ENCODE measurements at regions not wholly inside any gene's neighbourhood (a gene's known extent, or its start where the extent isn't known, plus 50 kb on each side); places are given as distances from the start of the nearest gene placed in this dataset.

- no peak for DNase-seq (ENCODE audit: low read depth)
Measured at GRCh38 chr10:69684020-69684980, 54.3 kb downstream of the FAM241B start.

GRCh38 chr10:69684981-69685353, 54.9 kb downstream of the FAM241B start:
- DNase-seq (ENCODE audit: low read depth): no peak

GRCh38 chr10:69685426-69685801, 55.4 kb downstream of the FAM241B start:
- DNase-seq (ENCODE audit: low read depth): no peak

- no peak for DNase-seq (ENCODE audit: low read depth)
Measured at GRCh38 chr10:69685802-69686585, 55.9 kb downstream of the FAM241B start.

GRCh38 chr10:69686866-69687265, 56.8 kb downstream of the FAM241B start:
- no peak for DNase-seq (ENCODE audit: low read depth)

- no peak for DNase-seq (ENCODE audit: low read depth)
Measured at GRCh38 chr10:69687426-69687825, 57.4 kb downstream of the FAM241B start.

GRCh38 chr10:69692267-69692666, 62.2 kb downstream of the FAM241B start:
- DNase-seq (ENCODE audit: low read depth): no peak

GRCh38 chr10:69692891-69693290, 62.8 kb downstream of the FAM241B start:
- DNase-seq (ENCODE audit: low read depth): no peak

- DNase-seq (ENCODE audit: low read depth): no peak
Measured at GRCh38 chr10:69693886-69694285, 63.8 kb downstream of the FAM241B start.

- DNase-seq (ENCODE audit: low read depth): peak; percentile 6
Measured at GRCh38 chr10:69696073-69696731, 66.2 kb downstream of the FAM241B start.

GRCh38 chr10:69697006-69697405, 67.0 kb downstream of the FAM241B start:
- no peak for DNase-seq (ENCODE audit: low read depth)

- no peak for DNase-seq (ENCODE audit: low read depth)
Measured at GRCh38 chr10:69703256-69703655, 73.2 kb downstream of the FAM241B start.

GRCh38 chr10:69703766-69704630, 74.0 kb downstream of the FAM241B start:
- no peak for DNase-seq (ENCODE audit: low read depth)

GRCh38 chr10:69709366-69709941, 79.4 kb downstream of the FAM241B start:
- no peak for DNase-seq (ENCODE audit: low read depth)

GRCh38 chr10:69710008-69710888, 80.2 kb downstream of the FAM241B start:
- DNase-seq (ENCODE audit: low read depth): no peak

GRCh38 chr10:69712342-69712741, 82.3 kb downstream of the FAM241B start:
- no peak for DNase-seq (ENCODE audit: low read depth)

GRCh38 chr10:69714572-69714971, 84.5 kb downstream of the FAM241B start:
- no peak for DNase-seq (ENCODE audit: low read depth)

GRCh38 chr10:69715156-69715898, 85.3 kb downstream of the FAM241B start:
- no peak for DNase-seq (ENCODE audit: low read depth)

- no peak for DNase-seq (ENCODE audit: low read depth)
Measured at GRCh38 chr10:69715899-69716606, 85.7 kb upstream of the COL13A1 start.
